SH-SY5Y (cell line): ENCODE measurements at regions not wholly inside any gene's neighbourhood (a gene's known extent, or its start where the extent isn't known, plus 50 kb on each side); places are given as distances from the start of the nearest gene placed in this dataset.

Experiments used
- GATA2 ChIP-seq: IDR thresholded peaks from 2 replicates; pipeline ENCODE4 v1.6.1; 2011; ENCODE audit warnings: mild to moderate bottlenecking, low read depth, low read length
- GATA3 ChIP-seq: IDR thresholded peaks from 2 replicates; pipeline ENCODE4 v1.6.1; 2011; ENCODE audit warnings: low read depth, mild to moderate bottlenecking, low read length, moderate library complexity

DNA sequence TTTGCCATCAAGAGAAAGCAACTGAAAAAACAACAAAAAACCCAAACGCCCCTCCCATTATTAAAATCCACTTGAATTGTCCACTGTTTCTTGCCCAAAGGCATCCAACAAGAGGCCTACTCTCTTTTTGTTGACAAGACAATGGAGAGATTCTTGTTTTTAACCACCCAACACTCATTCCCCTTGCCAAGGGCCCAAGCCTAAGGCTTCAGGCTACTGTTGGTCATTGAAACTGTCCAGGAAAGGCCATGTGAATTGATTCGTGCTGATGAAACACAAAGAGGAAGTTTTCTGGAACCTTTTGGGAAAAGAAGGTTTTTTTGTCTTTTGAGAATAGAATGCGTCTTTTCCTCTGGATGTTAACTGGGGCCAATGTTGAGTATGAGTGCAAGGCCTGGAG is 157.4 kb upstream of the PFN2 start:
- TF ChIP-seq GATA3 (no peak), GATA2 (no peak)
